ENCODE measurements at regions not wholly inside any gene's neighbourhood (a gene's known extent, or its start where the extent isn't known, plus 50 kb on each side); places are given as distances from the start of the nearest gene placed in this dataset.

GRCh38 chr18:27715751-27716150 is 461.2 kb downstream of the CDH2 start:
- H3K9me3 ChIP-seq (ENCODE audit: control insufficient read depth in 2 of 2, insufficient read depth in 1 of 2, low read length in 1 of 2): no peaks in the 10 kb centered on the region
- H3K27me3 ChIP-seq (ENCODE audit: control insufficient read depth in 2 of 2, insufficient read depth in 1 of 2, low read length in 1 of 2): no peaks in the 10 kb centered on the region
- no peak overlapping the region for H3K4me3 ChIP-seq (ENCODE audit: low read length in 2 of 2)
- H3K36me3 ChIP-seq (ENCODE audit: control insufficient read depth in 2 of 2, insufficient read depth in 2 of 2, low read length in 1 of 2): no peaks in the 10 kb centered on the region
- no peak for DNase-seq (ENCODE audit: low read depth in 6 of 9, low spot score in 9 of 9)
- 84% methylated on average over 3 of the region's 3 CpGs for WGBS
- no peaks in the 10 kb centered on the region for H3K4me1 ChIP-seq (ENCODE audit: control insufficient read depth in 2 of 2, insufficient read depth in 2 of 2, low read length in 2 of 2)
- no peak overlapping the region for H3K27ac ChIP-seq (ENCODE audit: low read depth in 1 of 2, low read length in 1 of 2)

- Histone ChIP-seq H3K36me3 (ENCODE audit: control insufficient read depth in 2 of 2, insufficient read depth in 2 of 2, low read length in 1 of 2) (no peaks in the 10 kb centered on the region), H3K9me3 (ENCODE audit: control insufficient read depth in 2 of 2, insufficient read depth in 1 of 2, low read length in 1 of 2) (no peaks in the 10 kb centered on the region), H3K27me3 (ENCODE audit: control insufficient read depth in 2 of 2, insufficient read depth in 1 of 2, low read length in 1 of 2) (no peaks in the 10 kb centered on the region), H3K4me1 (ENCODE audit: control insufficient read depth in 2 of 2, insufficient read depth in 2 of 2, low read length in 2 of 2) (no peaks in the 10 kb centered on the region), H3K27ac (ENCODE audit: low read depth in 1 of 2, low read length in 1 of 2) (no peak overlapping the region), H3K4me3 (ENCODE audit: low read length in 2 of 2) (no peak overlapping the region)
- WGBS: 77% methylated on average over 3 of the region's 3 CpGs
- no peak for DNase-seq (ENCODE audit: low read depth in 6 of 9, low spot score in 9 of 9)
Measured at GRCh38 chr18:27713738-27714095, 463.2 kb downstream of the CDH2 start.

- no peak overlapping the region for H3K27ac ChIP-seq (ENCODE audit: low read depth in 1 of 2, low read length in 1 of 2)
- H3K36me3 ChIP-seq (ENCODE audit: control insufficient read depth in 2 of 2, insufficient read depth in 2 of 2, low read length in 1 of 2): no peaks in the 10 kb centered on the region
- no peaks in the 10 kb centered on the region for H3K9me3 ChIP-seq (ENCODE audit: control insufficient read depth in 2 of 2, insufficient read depth in 1 of 2, low read length in 1 of 2)
- DNase-seq (ENCODE audit: low read depth in 6 of 9, low spot score in 9 of 9): no peak
- no peaks in the 10 kb centered on the region for H3K27me3 ChIP-seq (ENCODE audit: control insufficient read depth in 2 of 2, insufficient read depth in 1 of 2, low read length in 1 of 2)
- H3K4me3 ChIP-seq (ENCODE audit: low read length in 2 of 2): no peak overlapping the region
- WGBS: 45% methylated on average over 2 of the region's 2 CpGs
- no peaks in the 10 kb centered on the region for H3K4me1 ChIP-seq (ENCODE audit: control insufficient read depth in 2 of 2, insufficient read depth in 2 of 2, low read length in 2 of 2)
Measured at GRCh38 chr18:27713037-27713737, 463.7 kb downstream of the CDH2 start.

- Histone ChIP-seq H3K36me3 (ENCODE audit: control insufficient read depth in 2 of 2, insufficient read depth in 2 of 2, low read length in 1 of 2) (no peaks in the 10 kb centered on the region), H3K27me3 (ENCODE audit: control insufficient read depth in 2 of 2, insufficient read depth in 1 of 2, low read length in 1 of 2) (no peaks in the 10 kb centered on the region), H3K9me3 (ENCODE audit: control insufficient read depth in 2 of 2, insufficient read depth in 1 of 2, low read length in 1 of 2) (no peaks in the 10 kb centered on the region), H3K4me1 (ENCODE audit: control insufficient read depth in 2 of 2, insufficient read depth in 2 of 2, low read length in 2 of 2) (no peaks in the 10 kb centered on the region), H3K4me3 (ENCODE audit: low read length in 2 of 2) (no peak overlapping the region), H3K27ac (ENCODE audit: low read depth in 1 of 2, low read length in 1 of 2) (no peak overlapping the region)
- no peak for DNase-seq (ENCODE audit: low read depth in 6 of 9, low spot score in 9 of 9)
- WGBS: 65% methylated on average over 2 of the region's 2 CpGs
Measured at GRCh38 chr18:27712066-27712465, 464.9 kb downstream of the CDH2 start.

GRCh38 chr18:27711382-27711781 is 465.5 kb downstream of the CDH2 start:
- Histone ChIP-seq H3K9me3 (ENCODE audit: control insufficient read depth in 2 of 2, insufficient read depth in 1 of 2, low read length in 1 of 2) (no peaks in the 10 kb centered on the region), H3K4me1 (ENCODE audit: control insufficient read depth in 2 of 2, insufficient read depth in 2 of 2, low read length in 2 of 2) (no peaks in the 10 kb centered on the region), H3K27ac (ENCODE audit: low read depth in 1 of 2, low read length in 1 of 2) (no peak overlapping the region), H3K27me3 (ENCODE audit: control insufficient read depth in 2 of 2, insufficient read depth in 1 of 2, low read length in 1 of 2) (no peaks in the 10 kb centered on the region), H3K4me3 (ENCODE audit: low read length in 2 of 2) (no peak overlapping the region), H3K36me3 (ENCODE audit: control insufficient read depth in 2 of 2, insufficient read depth in 2 of 2, low read length in 1 of 2) (no peaks in the 10 kb centered on the region)
- no peak for DNase-seq (ENCODE audit: low read depth in 6 of 9, low spot score in 9 of 9)

- WGBS: 96% methylated on average over 1 of the region's 1 CpG
- no peaks in the 10 kb centered on the region for H3K36me3 ChIP-seq (ENCODE audit: control insufficient read depth in 2 of 2, insufficient read depth in 2 of 2, low read length in 1 of 2)
- no peaks in the 10 kb centered on the region for H3K9me3 ChIP-seq (ENCODE audit: control insufficient read depth in 2 of 2, insufficient read depth in 1 of 2, low read length in 1 of 2)
- no peaks in the 10 kb centered on the region for H3K4me1 ChIP-seq (ENCODE audit: control insufficient read depth in 2 of 2, insufficient read depth in 2 of 2, low read length in 2 of 2)
- H3K27me3 ChIP-seq (ENCODE audit: control insufficient read depth in 2 of 2, insufficient read depth in 1 of 2, low read length in 1 of 2): no peaks in the 10 kb centered on the region
- H3K27ac ChIP-seq (ENCODE audit: low read depth in 1 of 2, low read length in 1 of 2): no peak overlapping the region
- no peak overlapping the region for H3K4me3 ChIP-seq (ENCODE audit: low read length in 2 of 2)
- DNase-seq (ENCODE audit: low read depth in 6 of 9, low spot score in 9 of 9): no peak
Measured at GRCh38 chr18:27709344-27709743, 467.6 kb downstream of the CDH2 start.

- Histone ChIP-seq H3K27me3 (ENCODE audit: control insufficient read depth in 2 of 2, insufficient read depth in 1 of 2, low read length in 1 of 2) (no peaks in the 10 kb centered on the region), H3K9me3 (ENCODE audit: control insufficient read depth in 2 of 2, insufficient read depth in 1 of 2, low read length in 1 of 2) (no peaks in the 10 kb centered on the region), H3K36me3 (ENCODE audit: control insufficient read depth in 2 of 2, insufficient read depth in 2 of 2, low read length in 1 of 2) (no peaks in the 10 kb centered on the region), H3K27ac (ENCODE audit: low read depth in 1 of 2, low read length in 1 of 2) (no peak overlapping the region), H3K4me1 (ENCODE audit: control insufficient read depth in 2 of 2, insufficient read depth in 2 of 2, low read length in 2 of 2) (no peaks in the 10 kb centered on the region), H3K4me3 (ENCODE audit: low read length in 2 of 2) (no peak overlapping the region)
- DNase-seq (ENCODE audit: low read depth in 6 of 9, low spot score in 9 of 9): no peak
- 93% methylated on average over 1 of the region's 1 CpG for WGBS
Measured at GRCh38 chr18:27707201-27707600, 469.7 kb downstream of the CDH2 start.

- no peaks in the 10 kb centered on the region for H3K36me3 ChIP-seq (ENCODE audit: control insufficient read depth in 2 of 2, insufficient read depth in 2 of 2, low read length in 1 of 2)
- no peaks in the 10 kb centered on the region for H3K9me3 ChIP-seq (ENCODE audit: control insufficient read depth in 2 of 2, insufficient read depth in 1 of 2, low read length in 1 of 2)
- WGBS: 57% methylated on average over 3 of the region's 3 CpGs
- DNase-seq (ENCODE audit: low read depth in 6 of 9, low spot score in 9 of 9): no peak
- no peak overlapping the region for H3K27ac ChIP-seq (ENCODE audit: low read depth in 1 of 2, low read length in 1 of 2)
- H3K4me3 ChIP-seq (ENCODE audit: low read length in 2 of 2): no peak overlapping the region
- no peaks in the 10 kb centered on the region for H3K27me3 ChIP-seq (ENCODE audit: control insufficient read depth in 2 of 2, insufficient read depth in 1 of 2, low read length in 1 of 2)
- no peaks in the 10 kb centered on the region for H3K4me1 ChIP-seq (ENCODE audit: control insufficient read depth in 2 of 2, insufficient read depth in 2 of 2, low read length in 2 of 2)
Measured at GRCh38 chr18:27704736-27705361, 472.1 kb downstream of the CDH2 start.

- WGBS: 94% methylated on average over 3 of the region's 3 CpGs
Measured at GRCh38 chr18:27699137-27699536, 477.8 kb downstream of the CDH2 start.

More at GRCh38 chr18:27699137-27699536, 477.8 kb downstream of the CDH2 start:
- no peak overlapping the region for H3K4me3 ChIP-seq (ENCODE audit: low read length in 2 of 2)
- H3K27ac ChIP-seq (ENCODE audit: low read depth in 1 of 2, low read length in 1 of 2): no peak overlapping the region
- DNase-seq (ENCODE audit: low read depth in 6 of 9, low spot score in 9 of 9): no peak
- no peaks in the 10 kb centered on the region for H3K4me1 ChIP-seq (ENCODE audit: control insufficient read depth in 2 of 2, insufficient read depth in 2 of 2, low read length in 2 of 2)
- no peaks in the 10 kb centered on the region for H3K36me3 ChIP-seq (ENCODE audit: control insufficient read depth in 2 of 2, insufficient read depth in 2 of 2, low read length in 1 of 2)
- no peaks in the 10 kb centered on the region for H3K9me3 ChIP-seq (ENCODE audit: control insufficient read depth in 2 of 2, insufficient read depth in 1 of 2, low read length in 1 of 2)
- no peaks in the 10 kb centered on the region for H3K27me3 ChIP-seq (ENCODE audit: control insufficient read depth in 2 of 2, insufficient read depth in 1 of 2, low read length in 1 of 2)
